H1 (cell line): ENCODE measurements at regions not wholly inside any gene's neighbourhood (a gene's known extent, or its start where the extent isn't known, plus 50 kb on each side); places are given as distances from the start of the nearest gene placed in this dataset.

ENCODE experiments used
- CTCF ChIA-PET: fragments of 300-600 bp; sonication (Branson Sonifier 250); formaldehyde crosslinking; loops from one replicate; lab custom pipeline; 2021; ENCODE audit not compliant: partially characterized antibody; lab: Charles Lee
- POLR2A ChIA-PET: fragments of 300-600 bp; sonication (Branson Sonifier 250); formaldehyde crosslinking; loops from one replicate; lab custom pipeline; 2021; ENCODE audit warnings: inconsistent platforms; ENCODE audit not compliant: partially characterized antibody; lab: Charles Lee
- DNase-seq, 2 experiments: peaks; one replicate each; pipeline versions ENCODE4 v3.0.0 to v3.0.0-alpha.2; 2010 to 2022; ENCODE audit warnings: low spot score in 2 of 2, low read depth in 1 of 2, mixed read lengths in 1 of 2
- FAIRE-seq: peaks from 2 replicates; lab custom pipeline; 2011; peaks lifted over from hg19 to GRCh38; lab: Jason Lieb, UNC
- H2AFZ ChIP-seq: 2 replicates; pipeline ENCODE4 v1.8.1; 2012; ENCODE audit warnings: low read length, inconsistent platforms
- H2AK5ac ChIP-seq: 2 replicates; pipeline ENCODE4 v1.6.1; 2013; ENCODE audit warnings: low read depth, low read length
- H2BK120ac ChIP-seq: replicated peaks from 2 replicates; pipeline ENCODE3; 2013; ENCODE audit warnings: low read depth, low read length, inconsistent platforms
- H2BK12ac ChIP-seq: 2 replicates; pipeline ENCODE4 v1.6.1; 2013; ENCODE audit warnings: low read depth, low read length
- H2BK15ac ChIP-seq: 2 replicates; pipeline ENCODE4 v1.6.1; 2013; ENCODE audit warnings: low read length
- H2BK20ac ChIP-seq: 2 replicates; pipeline ENCODE4 v1.6.1; 2013; ENCODE audit warnings: low read length
- H2BK5ac ChIP-seq: 2 replicates; pipeline ENCODE4 v1.6.1; 2013; ENCODE audit warnings: low read depth, low read length
- H3K14ac ChIP-seq: 2 replicates; pipeline ENCODE4 v1.6.1; 2013; ENCODE audit warnings: inconsistent platforms; ENCODE audit not compliant: insufficient read length
- H3K18ac ChIP-seq: 2 replicates; pipeline ENCODE4 v1.6.1; 2013; ENCODE audit warnings: low read length; ENCODE audit errors: extremely low read depth
- H3K23ac ChIP-seq: 2 replicates; pipeline ENCODE4 v1.6.1; 2013; ENCODE audit warnings: inconsistent platforms; ENCODE audit not compliant: insufficient read length
- H3K23me2 ChIP-seq: 2 replicates; pipeline ENCODE4 v1.6.1; 2013; ENCODE audit warnings: low read depth, low read length
- H3K27ac ChIP-seq: 2 replicates; pipeline ENCODE4 v1.6.1; 2011; ENCODE audit warnings: low read depth, low read length, inconsistent platforms
- H3K27me3 ChIP-seq, 4 experiments: replicated peaks in 1 of 4; 1 replicate in 1 of 4; 2 replicates in 3 of 4; pipeline versions ENCODE4 v1.6.1 to v1.8.1; 2011 to 2013; ENCODE audit warnings: low read length in 3 of 4, mild to moderate bottlenecking in 3 of 4, inconsistent platforms in 2 of 4, mixed read lengths in 2 of 4, moderate library complexity in 1 of 4; ENCODE audit not compliant: control insufficient read depth in 3 of 4, insufficient read depth in 3 of 4; ENCODE audit errors: extremely low read depth in 1 of 4
- H3K36me3 ChIP-seq, 4 experiments: 2 replicates each; pipeline versions ENCODE4 v1.6.1 to v1.8.1; 2011 to 2013; ENCODE audit warnings: mild to moderate bottlenecking in 4 of 4, low read length in 3 of 4, moderate library complexity in 2 of 4, control low read depth in 1 of 4, inconsistent platforms in 1 of 4; ENCODE audit not compliant: insufficient read depth in 4 of 4, control insufficient read depth in 2 of 4
- H3K4ac ChIP-seq: replicated peaks from 2 replicates; pipeline ENCODE3; 2013; ENCODE audit warnings: low read length, low read depth, mixed read lengths, inconsistent platforms; ENCODE audit not compliant: insufficient read length
- H3K4me1 ChIP-seq, 4 experiments: replicated peaks in 1 of 4; 1 replicate in 1 of 4; 2 replicates in 3 of 4; pipeline versions ENCODE4 v1.6.1 to v1.8.1; 2011 to 2013; ENCODE audit warnings: low read length in 3 of 4, inconsistent platforms in 2 of 4, mixed read lengths in 1 of 4; ENCODE audit not compliant: insufficient read depth in 4 of 4, control insufficient read depth in 3 of 4
- H3K4me2 ChIP-seq, 2 experiments: 2 replicates each; pipeline versions ENCODE4 v1.6.1 to v1.8.1; 2011 to 2013; ENCODE audit warnings: low read depth in 2 of 2, low read length in 2 of 2, control low read depth in 1 of 2, inconsistent platforms in 1 of 2, mild to moderate bottlenecking in 1 of 2; ENCODE audit not compliant: insufficient read depth in 1 of 2
- H3K4me3 ChIP-seq, 4 experiments: fragments of 200-600, 300-600 bp in 1 of 4; sonication (generic), shearing (Covaris generic), sonication (Bioruptor Twin) in 1 of 4; 2 replicates each; pipeline versions ENCODE4 v1.5.1 to v1.8.1; 2011 to 2016; ENCODE audit warnings: low read length in 4 of 4, low read depth in 3 of 4, control low read depth in 2 of 4, inconsistent platforms in 2 of 4, mild to moderate bottlenecking in 2 of 4, mixed read lengths in 1 of 4, moderate library complexity in 1 of 4; ENCODE audit not compliant: insufficient read depth in 2 of 4; ENCODE audit errors: extremely low read depth in 1 of 4
- H3K56ac ChIP-seq: replicated peaks from 2 replicates; pipeline ENCODE3; 2013; ENCODE audit warnings: low read depth, mild to moderate bottlenecking, mixed read lengths, low read length, inconsistent platforms; ENCODE audit not compliant: insufficient read length
- H3K79me1 ChIP-seq: 2 replicates; pipeline ENCODE4 v1.6.1; 2013; ENCODE audit warnings: low read depth, low read length, control low read depth
- H3K79me2 ChIP-seq, 2 experiments: 2 replicates each; pipeline versions ENCODE4 v1.6.1 to v1.8.1; 2012 to 2013; ENCODE audit warnings: low read length in 2 of 2, mild to moderate bottlenecking in 2 of 2, inconsistent platforms in 1 of 2; ENCODE audit not compliant: insufficient read depth in 2 of 2, control insufficient read depth in 1 of 2
- H3K9ac ChIP-seq, 4 experiments: replicated peaks in 1 of 4; 1 replicate in 1 of 4; 2 replicates in 3 of 4; pipeline versions ENCODE4 v1.6.1 to v1.8.1; 2011 to 2013; ENCODE audit warnings: low read depth in 3 of 4, low read length in 3 of 4, control low read depth in 2 of 4, mild to moderate bottlenecking in 2 of 4, moderate library complexity in 2 of 4, inconsistent platforms in 1 of 4; ENCODE audit errors: extremely low read depth in 1 of 4
- H3K9me3 ChIP-seq, 2 experiments: 2 replicates each; pipeline versions ENCODE4 v1.6.1 to v1.8.1; 2012 to 2013; ENCODE audit warnings: mild to moderate bottlenecking in 2 of 2, moderate library complexity in 2 of 2, control low read depth in 1 of 2, inconsistent platforms in 1 of 2, low read depth in 1 of 2, low read length in 1 of 2, mixed read lengths in 1 of 2; ENCODE audit not compliant: insufficient read depth in 2 of 2
- H4K20me1 ChIP-seq, 2 experiments: replicated peaks in 1 of 2; 2 replicates each; pipeline versions ENCODE3 to v1.8.1; 2011 to 2013; ENCODE audit warnings: inconsistent platforms in 2 of 2, low read length in 2 of 2, mild to moderate bottlenecking in 1 of 2; ENCODE audit not compliant: insufficient read depth in 2 of 2, control insufficient read depth in 1 of 2
- H4K5ac ChIP-seq: 2 replicates; pipeline ENCODE4 v1.6.1; 2013; ENCODE audit warnings: low read length, low read depth, mixed read lengths, inconsistent platforms; ENCODE audit not compliant: insufficient read length
- H4K8ac ChIP-seq: 2 replicates; pipeline ENCODE4 v1.8.0; 2013; ENCODE audit warnings: mild to moderate bottlenecking, moderate library complexity, low read length, inconsistent platforms; ENCODE audit not compliant: insufficient read depth; ENCODE audit errors: extremely low read depth
- H4K91ac ChIP-seq: replicated peaks from 2 replicates; pipeline ENCODE3; 2013; ENCODE audit warnings: low read length, mixed read lengths, inconsistent platforms; ENCODE audit not compliant: insufficient read length
- ASH2L ChIP-seq: fragments of 200-600, 300-600 bp; sonication (generic); IDR thresholded peaks from one replicate; pipeline ENCODE4 v1.7.1; 2017; ENCODE audit warnings: low read length
- HDAC6 ChIP-seq: IDR thresholded peaks from one replicate; pipeline ENCODE4 v1.7.1; 2012; ENCODE audit warnings: low read depth, mild to moderate bottlenecking, inconsistent platforms, low read length, moderate library complexity
- RAD21 ChIP-seq, 2 experiments: IDR thresholded peaks in 1 of 2; conservative IDR thresholded peaks in 1 of 2; 2 replicates each; pipeline ENCODE4 v1.6.1; 2011; ENCODE audit warnings: low read depth in 2 of 2, low read length in 2 of 2, improper control_type of control experiment in 1 of 2, inconsistent platforms in 1 of 2, mild to moderate bottlenecking in 1 of 2, moderate library complexity in 1 of 2
- SRF ChIP-seq: IDR thresholded peaks from 2 replicates; pipeline ENCODE4 v1.6.1; 2011; ENCODE audit warnings: mild to moderate bottlenecking, low read depth, low read length, moderate library complexity
- TAF7 ChIP-seq: optimal IDR thresholded peaks from 2 replicates; pipeline ENCODE3; 2011; ENCODE audit warnings: low read depth, mild to moderate bottlenecking, inconsistent platforms, low read length, moderate library complexity, borderline replicate concordance
- WGBS, 2 experiments: shearing (Covaris generic) in 1 of 2; methylation state at CpG; one replicate each; pipeline versions ENCODE4 v1.1.6 to v1.1.7; 2013 to 2015; ENCODE audit warnings: low lambda C conversion rate in 2 of 2, mixed read lengths in 2 of 2, inconsistent platforms in 1 of 2, low coverage in 1 of 2, missing lambda C conversion rate in 1 of 2; ENCODE audit not compliant: insufficient replicate concordance in 2 of 2, insufficient coverage in 1 of 2, insufficient read length in 1 of 2; ENCODE audit errors: extremely low coverage in 1 of 2, missing lambda C conversion rate in 1 of 2; 5-methylcytosine and 5-hydroxymethylcytosine counted together

GRCh38 chr2:77866661-77867060 lies 344.5 kb upstream of the LRRTM4 start:
- Histone ChIP-seq H3K27me3 (no peaks in the 10 kb centered on the region), H2BK5ac (no peak overlapping the region), H2AFZ (peak overlapping the region; percentile 84; the same call in 1 of the 2 replicates)
- TF ChIP-seq TAF7 (no peak), SRF (no peak), ASH2L (no peak), HDAC6 (no peak), RAD21 (IDR thresholded peaks at IDR 0.05 in 1 of 2, conservative IDR thresholded peaks at IDR 0.05 in 1 of 2; ENCODE audit: low read depth in 2 of 2, low read length in 2 of 2) (no peak)
- TF ChIP-seq, all 59 proteins: peak for 0
- H2BK12ac ChIP-seq = no peak overlapping the region
- H3K14ac ChIP-seq = no peak overlapping the region
- no peak for FAIRE-seq
- H3K4me2 ChIP-seq = no peak overlapping the region
- no peaks in the 10 kb centered on the region for H3K23me2 ChIP-seq
- no peak for DNase-seq
- no peak overlapping the region for H3K9ac ChIP-seq
- no peak overlapping the region for H4K91ac ChIP-seq
- H3K4me1 ChIP-seq = 0 out of 7 replicates have a peak, but pooled peaks cover 0 to 3% (median 0%) of the 10 kb centered on the region in 4 experiments
- no peak overlapping the region for H3K27ac ChIP-seq
- no peaks in the 10 kb centered on the region for H3K79me1 ChIP-seq
- no peak overlapping the region for H2BK120ac ChIP-seq
- no peak overlapping the region for H3K56ac ChIP-seq
- no peaks in the 10 kb centered on the region for H3K36me3 ChIP-seq
- H3K4me3 ChIP-seq = no peak overlapping the region
- no peak overlapping the region for H3K18ac ChIP-seq
- H4K8ac ChIP-seq = no peak overlapping the region
- no peaks in the 10 kb centered on the region for H4K20me1 ChIP-seq
- H4K5ac ChIP-seq = no peak overlapping the region
- 0 out of 2 replicates have a peak overlapping the region, but pooled peaks have one; percentile 6 for H2BK20ac ChIP-seq
- no peak overlapping the region for H3K23ac ChIP-seq
- H3K79me2 ChIP-seq = no peaks in the 10 kb centered on the region
- no peak overlapping the region for H2BK15ac ChIP-seq
- POLR2A ChIA-PET = no interaction called here
- H2AK5ac ChIP-seq = no peak overlapping the region
- CTCF ChIA-PET = interaction anchor here (0.7 to 1.1 kb wide), 2 partner anchors 14 to 27 kb away, joined by 3 to 4 read pairs; no protein-coding TSS in a partner anchor
- 82% methylated on average over 3 of the region's 3 CpGs; no CpG with 5 or more reads in 1 of the 2 experiments for WGBS, 2 experiments
- H3K9me3 ChIP-seq = no peaks in the 10 kb centered on the region
- H3K4ac ChIP-seq = no peak overlapping the region
